Spleen (tissue), 11 donors: ENCODE measurements at regions not wholly inside any gene's neighbourhood (a gene's known extent, or its start where the extent isn't known, plus 50 kb on each side); places are given as distances from the start of the nearest gene placed in this dataset.

Experiments
- DNase-seq: peaks from one replicate; pipeline ENCODE4 v3.0.0-alpha.2; 2020
- H3K27ac ChIP-seq, 8 donors: fragments of 200-600 bp; sonication (generic) in 7 of 8; 1 replicate in 4 of 8; 2 replicates in 4 of 8; pipeline versions ENCODE4 v1.5.0 to v1.8.0; 2016 to 2021; ENCODE audit warnings: inconsistent platforms in 4 of 8, mild to moderate bottlenecking in 4 of 8, moderate library complexity in 1 of 8
- H3K27me3 ChIP-seq, 7 donors: fragments of 200-600 bp; sonication (generic) in 6 of 7; replicated peaks in 1 of 7; 1 replicate in 4 of 7; 2 replicates in 3 of 7; pipeline versions ENCODE4 v1.5.0 to v1.8.0; 2016 to 2021; ENCODE audit warnings: inconsistent platforms in 3 of 7, mild to moderate bottlenecking in 1 of 7
- H3K36me3 ChIP-seq, 6 donors: fragments of 200-600 bp; sonication (generic) in 5 of 6; 1 replicate in 4 of 6; 2 replicates in 2 of 6; pipeline versions ENCODE4 v1.5.0 to v1.8.0; 2016 to 2021; ENCODE audit warnings: inconsistent platforms in 2 of 6
- H3K4me1 ChIP-seq, 6 donors: fragments of 200-600 bp; sonication (generic) in 5 of 6; 1 replicate in 3 of 6; 2 replicates in 3 of 6; pipeline versions ENCODE4 v1.5.0 to v1.8.0; 2016 to 2021; ENCODE audit warnings: inconsistent platforms in 3 of 6
- H3K4me3 ChIP-seq, 8 donors: fragments of 200-600 bp; sonication (generic) in 7 of 8; 1 replicate in 4 of 8; 2 replicates in 4 of 8; pipeline versions ENCODE4 v1.5.0 to v1.8.0; 2016 to 2021; ENCODE audit warnings: inconsistent platforms in 4 of 8, mild to moderate bottlenecking in 4 of 8, moderate library complexity in 2 of 8
- H3K9me3 ChIP-seq, 8 donors: fragments of 200-600 bp; sonication (generic) in 7 of 8; 1 replicate in 4 of 8; 2 replicates in 4 of 8; pipeline versions ENCODE4 v1.5.0 to v1.8.0; 2016 to 2021; ENCODE audit warnings: inconsistent platforms in 4 of 8
- POLR2A ChIP-seq, 3 donors: fragments of 450-650 bp; IDR thresholded peaks; one replicate each; pipeline ENCODE4 v1.5.1; 2017; ENCODE audit warnings: antibody characterized with exemption in 3 of 3, mild to moderate bottlenecking in 1 of 3
- POLR2AphosphoS5 ChIP-seq, 3 donors: sonication (generic); formaldehyde crosslinking; IDR thresholded peaks; one replicate each; pipeline ENCODE4 v1.5.1; 2017; ENCODE audit warnings: antibody characterized with exemption in 3 of 3
- WGBS, 5 donors: extraction: QIAGEN DNeasy Blood & Tissue Kit in 3 of 5; methylation state at CpG; one replicate each; pipeline versions ENCODE4 v1.1.5 to v1.1.7; 2013 to 2018; 5-methylcytosine and 5-hydroxymethylcytosine counted together
- intact Hi-C: fragments of 100-400 bp; cut with DNase I; formaldehyde crosslinking; loops from one replicate; pipeline ENCODE4 v1.15.0; 2023; ENCODE audit warnings: low total_unique reads
- TF ChIP-seq, protein P1 (sequence below), 11 experiments: fragments of 200-600 bp in 7 of 11; fragments of 450-650 bp in 4 of 11; sonication (generic) in 4 of 11; IDR thresholded peaks in 8 of 11; conservative IDR thresholded peaks in 3 of 11; 1 replicate in 7 of 11; 2 replicates in 4 of 11; pipeline versions ENCODE4 v1.4.0 to v1.8.0; 2016 to 2021; ENCODE audit warnings: antibody characterized with exemption in 11 of 11, inconsistent platforms in 4 of 11, mild to moderate bottlenecking in 1 of 11
- donor health status: healthy with polysubstance abuse.
- donor health status: DM: no; HTN: no; CAD: no; lungs with moderate emphysema.
- donor health status: DM: no; HTN: no; CAD: no.
- donor health status: Bipolar disorder and iron deficiency.
- donor health status: healthy.
- donor health status: DM: no; HTN: no; CAD: no.
- donor health status: DM: yes; HTN: yes; CAD: no.

DNA sequence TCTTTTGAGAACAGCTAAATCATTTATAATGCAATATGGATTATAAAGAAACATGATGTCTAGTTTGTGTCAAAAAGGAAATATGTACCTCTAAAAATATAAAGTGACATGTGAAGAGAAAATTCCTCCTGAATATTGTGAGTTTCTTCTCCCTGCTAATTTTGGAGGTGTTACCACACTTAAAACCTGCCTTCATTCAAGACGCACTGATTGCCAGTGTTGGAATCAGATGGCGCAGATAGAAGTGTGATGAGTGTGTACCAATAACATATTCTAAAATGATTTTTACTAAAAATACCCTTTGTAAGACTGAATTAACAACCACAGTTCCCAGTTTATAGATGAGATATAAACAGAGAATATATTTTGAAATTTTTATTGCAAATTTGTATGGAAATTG lies 681.8 kb upstream of the LRATD1 start:
- Histone ChIP-seq H3K4me1 (no peaks in the 10 kb centered on the region), H3K9me3 (peaks cover 0 to 8% (median 0%) of the 10 kb centered on the region in 8 donors), H3K4me3 (no peak overlapping the region), H3K36me3 (no peaks in the 10 kb centered on the region), H3K27ac (no peak overlapping the region), H3K27me3 (no peaks in the 10 kb centered on the region)
- intact Hi-C loops: no loop called here
- WGBS, 5 donors: 92 to 96% (median 93%) methylated on average over 2 of the region's 2 CpGs
- no peak for DNase-seq
- TF ChIP-seq POLR2AphosphoS5 (IDR thresholded peaks at IDR 0.05) (no peak), POLR2A (IDR thresholded peaks at IDR 0.05) (no peak)
- TF ChIP-seq, protein P1, sequence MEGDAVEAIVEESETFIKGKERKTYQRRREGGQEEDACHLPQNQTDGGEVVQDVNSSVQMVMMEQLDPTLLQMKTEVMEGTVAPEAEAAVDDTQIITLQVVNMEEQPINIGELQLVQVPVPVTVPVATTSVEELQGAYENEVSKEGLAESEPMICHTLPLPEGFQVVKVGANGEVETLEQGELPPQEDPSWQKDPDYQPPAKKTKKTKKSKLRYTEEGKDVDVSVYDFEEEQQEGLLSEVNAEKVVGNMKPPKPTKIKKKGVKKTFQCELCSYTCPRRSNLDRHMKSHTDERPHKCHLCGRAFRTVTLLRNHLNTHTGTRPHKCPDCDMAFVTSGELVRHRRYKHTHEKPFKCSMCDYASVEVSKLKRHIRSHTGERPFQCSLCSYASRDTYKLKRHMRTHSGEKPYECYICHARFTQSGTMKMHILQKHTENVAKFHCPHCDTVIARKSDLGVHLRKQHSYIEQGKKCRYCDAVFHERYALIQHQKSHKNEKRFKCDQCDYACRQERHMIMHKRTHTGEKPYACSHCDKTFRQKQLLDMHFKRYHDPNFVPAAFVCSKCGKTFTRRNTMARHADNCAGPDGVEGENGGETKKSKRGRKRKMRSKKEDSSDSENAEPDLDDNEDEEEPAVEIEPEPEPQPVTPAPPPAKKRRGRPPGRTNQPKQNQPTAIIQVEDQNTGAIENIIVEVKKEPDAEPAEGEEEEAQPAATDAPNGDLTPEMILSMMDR (IDR thresholded peaks at IDR 0.05 in 8 of 11, conservative IDR thresholded peaks at IDR 0.05 in 3 of 11): no peak

DNA sequence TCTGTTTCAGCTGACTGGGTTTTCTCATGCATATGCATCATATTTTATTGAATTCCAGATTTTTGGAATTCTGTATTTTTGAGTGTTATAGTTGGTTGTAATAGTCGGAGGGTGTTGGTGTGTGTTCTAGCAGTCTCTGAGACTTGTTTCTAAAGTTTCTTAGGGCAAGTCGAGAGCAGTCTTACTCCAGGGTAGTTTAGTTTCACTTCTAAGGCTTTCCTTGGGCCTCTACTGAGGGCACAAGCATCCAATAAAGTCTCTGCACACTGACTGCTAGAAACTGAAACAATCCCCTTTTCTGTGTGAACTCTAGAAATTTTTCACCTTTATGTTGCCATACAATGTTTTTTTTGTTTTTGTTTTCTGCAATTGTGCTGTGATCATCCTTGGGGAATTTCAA lies 663.7 kb upstream of the LRATD1 start:
- 45 to 83% (median 66%) methylated on average over 2 of the region's 2 CpGs for WGBS, 5 donors
- DNase-seq: no peak
- Histone ChIP-seq H3K4me1 (no peaks in the 10 kb centered on the region), H3K27ac (no peak overlapping the region), H3K9me3 (peaks cover 0 to 9% (median 0%) of the 10 kb centered on the region in 8 donors), H3K27me3 (no peaks in the 10 kb centered on the region), H3K36me3 (no peaks in the 10 kb centered on the region), H3K4me3 (no peak overlapping the region)
- TF ChIP-seq, protein P1 (IDR thresholded peaks at IDR 0.05 in 8 of 11, conservative IDR thresholded peaks at IDR 0.05 in 3 of 11): no peak
- TF ChIP-seq POLR2AphosphoS5 (IDR thresholded peaks at IDR 0.05): no peak
- TF ChIP-seq POLR2A (IDR thresholded peaks at IDR 0.05): no peak
- intact Hi-C loops: no loop called here

DNA sequence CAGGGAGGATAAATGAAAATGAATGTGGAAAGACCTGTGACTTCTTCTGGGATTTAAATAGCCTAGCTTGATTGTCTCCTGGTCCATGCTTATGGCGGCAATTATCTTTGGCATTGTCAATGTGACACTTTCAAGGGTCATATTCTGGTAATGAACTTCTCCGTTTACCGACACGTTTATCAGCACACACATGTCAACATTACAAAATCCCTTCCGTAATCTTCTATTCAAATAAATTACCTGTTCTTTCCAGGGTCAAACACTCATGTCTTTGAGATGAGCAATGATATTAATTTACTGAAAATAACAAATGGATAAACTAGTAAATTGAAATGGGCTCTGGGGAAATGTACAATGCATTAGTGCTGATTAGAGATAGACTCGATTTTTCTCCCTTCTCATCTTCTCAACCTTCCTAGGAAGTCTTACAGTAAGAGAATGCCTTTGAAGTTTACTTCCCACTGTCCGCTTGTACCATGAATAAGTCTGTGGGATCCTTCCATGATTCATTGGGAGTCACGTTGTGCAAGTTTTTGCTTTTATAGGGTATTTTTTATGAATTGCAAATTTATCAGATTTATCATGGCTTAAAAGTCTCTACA lies 646.3 kb upstream of the LRATD1 start:
- intact Hi-C loops: no loop called here
- no peaks in the 10 kb centered on the region for H3K27me3 ChIP-seq
- H3K4me3 ChIP-seq: no peak overlapping the region
- no peak for TF ChIP-seq POLR2AphosphoS5 (IDR thresholded peaks at IDR 0.05)
- no peak for TF ChIP-seq POLR2A (IDR thresholded peaks at IDR 0.05)
- TF ChIP-seq, protein P1 (IDR thresholded peaks at IDR 0.05 in 8 of 11, conservative IDR thresholded peaks at IDR 0.05 in 3 of 11): no peak
- no peaks in the 10 kb centered on the region for H3K36me3 ChIP-seq
- 76 to 88% (median 79%) methylated on average over 8 of the region's 8 CpGs for WGBS, 5 donors
- no peak for DNase-seq
- H3K27ac ChIP-seq: no peak overlapping the region
- H3K9me3 ChIP-seq: peaks cover 0 to 29% (median 20%) of the 10 kb centered on the region in 8 donors
- no peaks in the 10 kb centered on the region for H3K4me1 ChIP-seq

DNA sequence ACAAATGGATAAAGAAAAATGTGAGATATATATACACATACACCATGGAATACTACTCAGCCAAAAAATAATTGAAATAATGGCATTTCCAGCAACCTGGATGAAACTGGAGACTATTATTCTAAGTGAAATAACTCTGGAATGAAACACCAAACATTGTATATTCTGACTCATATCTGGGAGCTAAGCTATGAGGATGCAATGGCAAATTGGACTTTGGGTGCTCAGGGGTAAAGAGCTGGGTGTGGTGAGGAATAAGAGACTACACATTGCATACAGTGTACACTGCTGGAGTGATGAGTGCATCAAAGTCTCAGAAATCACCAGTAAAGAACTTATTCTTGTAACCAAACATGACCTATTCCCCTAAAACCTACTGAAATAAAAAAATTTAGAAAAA lies 636.0 kb upstream of the LRATD1 start:
- Histone ChIP-seq H3K4me1 (no peaks in the 10 kb centered on the region), H3K27ac (no peak overlapping the region), H3K9me3 (peaks cover 0 to 72% (median 38%) of the 10 kb centered on the region in 8 donors), H3K4me3 (no peak overlapping the region), H3K27me3 (no peaks in the 10 kb centered on the region), H3K36me3 (no peaks in the 10 kb centered on the region)
- TF ChIP-seq POLR2AphosphoS5 (IDR thresholded peaks at IDR 0.05): no peak
- TF ChIP-seq, protein P1 (IDR thresholded peaks at IDR 0.05 in 8 of 11, conservative IDR thresholded peaks at IDR 0.05 in 3 of 11): no peak
- TF ChIP-seq POLR2A (IDR thresholded peaks at IDR 0.05): no peak
- intact Hi-C loops: no loop called here
- no peak for DNase-seq
